ENCODE measurements at regions not wholly inside any gene's neighbourhood (a gene's known extent, or its start where the extent isn't known, plus 50 kb on each side); places are given as distances from the start of the nearest gene placed in this dataset.
"Not testable (repeated sequence)": the region's sequence is repeated elsewhere in the genome, so short reads cannot be mapped to it uniquely, and the experiment has no call there.

- not testable (repeated sequence) for DNase-seq (ENCODE audit: low spot score)
Measured at GRCh38 chr7:63856466-63856865, 142.2 kb upstream of the ZNF722 start.

DNA sequence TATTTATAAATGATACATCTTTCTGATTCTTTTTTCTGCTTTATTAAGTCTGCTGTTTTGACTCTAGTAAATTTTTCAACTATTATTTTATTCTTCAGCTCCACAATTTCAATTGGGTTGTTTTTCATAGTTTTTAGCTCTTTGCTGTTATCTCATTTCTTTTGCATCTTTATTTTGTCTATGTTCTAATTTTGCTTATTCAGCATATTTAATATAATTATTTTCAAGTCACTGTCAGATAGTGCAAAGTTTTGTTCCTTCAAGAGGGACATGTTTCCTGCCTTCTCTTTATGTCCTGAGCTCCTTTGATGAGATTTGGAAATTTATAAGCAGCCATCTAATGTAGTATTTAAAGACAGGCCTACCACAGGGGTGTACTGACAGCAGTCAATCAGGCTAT is 131.5 kb upstream of the ZNF722 start:
- no peak for DNase-seq (ENCODE audit: low spot score)

DNA sequence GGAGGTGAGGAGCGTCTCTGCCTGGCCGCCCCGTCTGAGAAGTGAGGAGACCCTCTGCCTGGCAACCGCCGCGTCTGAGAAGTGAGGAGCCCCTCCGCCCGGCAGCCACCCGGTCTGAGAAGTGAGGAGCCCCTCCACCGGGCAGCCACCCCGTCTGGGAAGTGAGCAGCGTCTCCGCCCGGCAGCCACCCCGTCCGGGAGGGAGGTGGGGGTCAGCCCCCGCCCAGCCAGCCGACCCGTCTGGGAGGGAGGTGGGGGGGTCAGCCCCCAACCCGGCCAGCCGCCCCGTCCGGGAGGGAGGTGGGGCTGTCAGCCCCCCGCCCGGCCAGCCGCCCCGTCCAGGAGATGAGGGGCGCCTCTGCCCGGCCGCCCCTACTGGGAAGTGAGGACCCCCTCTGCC is 124.4 kb upstream of the ZNF722 start:
- not testable (repeated sequence) for DNase-seq (ENCODE audit: low spot score)

DNA sequence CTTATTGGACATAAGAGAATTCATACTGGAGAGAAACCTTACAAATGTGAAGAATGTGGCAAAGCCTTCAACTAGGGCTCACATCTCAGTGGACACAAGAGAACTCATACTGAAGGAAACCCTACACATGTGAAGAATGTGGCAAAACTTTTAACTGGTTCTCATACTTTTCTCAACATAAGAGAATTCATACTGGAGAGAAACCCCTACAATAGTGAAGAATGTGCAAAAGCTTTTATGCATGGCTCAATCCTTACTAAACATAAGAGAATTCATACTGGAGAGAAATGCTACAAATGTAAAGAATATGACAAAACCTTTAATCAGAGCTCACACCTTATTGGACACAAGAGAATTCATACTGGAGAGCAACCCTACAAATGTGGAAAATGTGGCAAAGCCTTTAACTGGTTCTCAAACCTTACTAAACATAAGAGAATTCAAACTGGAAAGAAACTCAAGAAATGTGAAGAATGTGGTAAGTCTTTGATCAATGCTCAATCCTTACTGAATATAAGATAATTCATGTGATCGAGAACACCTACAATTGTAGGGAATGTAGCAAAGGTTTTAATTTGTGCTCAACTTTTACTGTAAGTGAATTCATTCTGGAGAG is 121.8 kb upstream of the ZNF722 start:
- DNase-seq (ENCODE audit: low spot score): no peak

DNA sequence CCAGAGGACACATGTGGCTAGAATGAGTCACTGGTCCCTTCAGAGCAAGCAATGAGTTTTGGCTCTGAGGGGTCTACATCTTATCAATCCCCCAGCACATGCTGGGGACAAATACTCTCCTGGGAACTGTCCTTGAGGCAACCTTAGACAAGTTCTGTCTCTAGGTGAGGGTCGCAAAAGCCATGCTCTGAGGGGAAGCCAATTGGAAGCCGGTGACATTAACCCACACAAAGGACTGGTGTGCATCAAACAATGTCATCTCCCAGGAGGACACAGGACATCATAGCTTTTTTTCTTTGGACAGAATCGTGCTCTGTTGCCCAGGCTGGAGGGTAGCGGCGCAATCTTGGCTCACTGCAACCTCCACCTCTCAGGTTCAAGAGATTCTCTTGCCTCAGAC is 111.6 kb upstream of the ZNF722 start:
- DNase-seq (ENCODE audit: low spot score): no peak

DNA sequence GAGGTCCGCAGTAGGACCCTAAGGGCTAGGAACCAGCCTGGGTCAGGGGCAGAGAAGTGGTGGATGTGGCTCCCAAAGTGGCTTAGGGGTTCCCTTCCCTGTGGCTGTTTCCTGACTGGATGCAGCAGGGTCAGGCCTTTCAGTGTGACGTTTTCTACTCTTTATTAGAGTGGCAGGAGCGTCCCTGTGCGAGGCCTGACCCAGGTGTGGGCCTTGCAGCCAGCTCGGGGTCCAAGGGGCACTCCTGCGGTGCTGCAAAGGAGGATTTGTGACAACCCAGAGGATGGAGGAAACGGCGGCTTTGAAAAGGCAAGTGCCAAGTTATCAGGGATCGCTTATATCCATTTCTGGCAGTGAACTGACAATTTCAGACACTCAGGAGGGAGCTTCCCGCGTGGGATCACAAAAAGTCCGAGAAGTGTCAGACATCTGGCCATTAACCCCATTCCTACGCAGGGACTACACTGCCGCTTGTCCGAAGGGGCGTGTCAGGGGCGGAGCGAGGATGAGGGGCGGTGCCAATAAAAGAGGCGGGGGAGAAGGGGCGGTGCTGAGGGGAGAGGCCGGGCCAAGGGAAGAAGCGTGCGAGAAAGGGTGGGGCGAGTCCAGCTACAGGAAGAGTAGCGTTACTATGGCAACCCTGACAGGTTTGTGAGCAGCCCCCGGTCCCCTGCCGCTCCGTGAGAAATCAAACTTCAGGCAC is 98.8 kb upstream of the ZNF722 start:
- peak; percentile 90 for DNase-seq (ENCODE audit: low spot score)

GRCh38 chr7:63900394-63901203 is 98.0 kb upstream of the ZNF722 start:
- peak; percentile 96 for DNase-seq (ENCODE audit: low spot score)

DNA sequence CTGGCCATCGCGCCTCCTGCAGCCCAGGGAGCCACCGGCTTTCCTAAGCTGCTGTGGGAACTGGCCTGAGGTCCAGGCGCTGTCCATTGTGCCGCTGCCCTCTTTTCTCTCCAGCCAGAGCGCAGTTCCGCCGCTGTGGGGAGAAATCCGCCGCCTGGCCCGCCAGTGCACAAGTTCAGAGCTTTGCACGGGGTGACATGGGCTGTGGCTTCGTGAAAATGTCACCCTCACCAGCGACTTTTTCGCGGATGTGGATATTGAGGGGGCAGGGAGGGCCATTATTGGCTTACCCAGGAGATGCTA is 97.5 kb upstream of the ZNF722 start:
- peak; percentile 10 for DNase-seq (ENCODE audit: low spot score)

- DNase-seq (ENCODE audit: low spot score): no peak
Measured at GRCh38 chr7:63918986-63919385, 79.7 kb upstream of the ZNF722 start.

- DNase-seq (ENCODE audit: low spot score): peak; percentile 15
Measured at GRCh38 chr7:63925262-63925625, 73.4 kb upstream of the ZNF722 start.

- DNase-seq (ENCODE audit: low spot score): peak; percentile 95
Measured at GRCh38 chr7:63925626-63926460, 72.8 kb upstream of the ZNF722 start.

GRCh38 chr7:63927261-63927660 is 71.4 kb upstream of the ZNF722 start:
- DNase-seq (ENCODE audit: low spot score): no peak

DNA sequence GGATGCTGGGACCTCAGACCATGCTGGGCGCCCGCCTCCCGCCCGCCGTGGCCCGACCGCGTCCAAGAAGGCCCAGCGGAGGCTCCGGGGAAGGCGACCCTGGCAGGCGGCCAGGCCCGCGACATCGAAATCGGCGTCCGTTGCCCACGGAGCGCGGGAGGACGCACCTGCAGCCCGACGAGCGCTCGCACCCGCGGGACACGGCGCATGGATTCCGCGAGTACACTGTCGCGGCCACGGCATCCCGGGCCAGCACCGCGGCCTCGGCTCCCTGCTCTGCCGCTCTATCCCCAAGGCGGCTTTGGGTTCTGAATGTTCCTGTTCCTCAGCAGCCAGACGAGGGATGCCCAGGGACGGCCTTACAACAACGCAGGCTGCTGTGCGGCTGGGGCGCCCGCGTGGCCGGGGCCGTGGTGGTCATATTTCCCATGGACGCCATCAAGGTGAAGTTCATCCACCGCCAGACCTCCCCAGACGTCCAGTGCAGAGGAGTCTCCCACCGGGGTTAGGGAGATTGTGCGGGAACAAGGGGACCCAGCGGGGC is 67.5 kb upstream of the ZNF722 start:
- DNase-seq (ENCODE audit: low spot score): no peak

- no peak for DNase-seq (ENCODE audit: low spot score)
Measured at GRCh38 chr7:63931985-63932577, 66.6 kb upstream of the ZNF722 start.

Measured in putamen (tissue), 1 donor.